ENCODE measurements at regions not wholly inside any gene's neighbourhood (a gene's known extent, or its start where the extent isn't known, plus 50 kb on each side); places are given as distances from the start of the nearest gene placed in this dataset.

DNA sequence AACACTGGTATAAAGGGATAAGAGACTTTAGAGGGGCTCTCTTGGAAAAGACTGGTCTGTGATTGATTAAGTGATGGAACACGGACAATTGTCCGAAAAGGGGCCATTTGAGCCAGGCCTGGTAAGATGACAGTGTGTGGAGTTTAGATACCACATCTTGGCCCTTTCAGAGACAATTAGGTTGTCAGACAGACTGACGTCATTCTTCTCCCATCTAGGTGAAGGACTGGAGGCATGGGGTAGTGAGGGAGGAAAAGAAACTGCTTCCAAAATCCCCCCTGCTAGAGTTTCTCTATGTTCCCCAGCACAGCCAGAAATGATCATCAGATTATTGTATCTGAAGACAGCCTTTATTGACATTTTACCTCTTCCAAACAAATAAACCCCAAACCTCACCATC lies 84.8 kb upstream of the MYO3A start:
- no peak overlapping the region for H3K4me3 Mint-ChIP-seq
- ChIA-PET POLR2A (no interaction called here), CTCF (no interaction called here)
- intact Hi-C loops (cut with micrococcal nuclease), result no loop called here
- DNase-seq (no peak), ATAC-seq (no peak)
- TF ChIP-seq, protein P1, sequence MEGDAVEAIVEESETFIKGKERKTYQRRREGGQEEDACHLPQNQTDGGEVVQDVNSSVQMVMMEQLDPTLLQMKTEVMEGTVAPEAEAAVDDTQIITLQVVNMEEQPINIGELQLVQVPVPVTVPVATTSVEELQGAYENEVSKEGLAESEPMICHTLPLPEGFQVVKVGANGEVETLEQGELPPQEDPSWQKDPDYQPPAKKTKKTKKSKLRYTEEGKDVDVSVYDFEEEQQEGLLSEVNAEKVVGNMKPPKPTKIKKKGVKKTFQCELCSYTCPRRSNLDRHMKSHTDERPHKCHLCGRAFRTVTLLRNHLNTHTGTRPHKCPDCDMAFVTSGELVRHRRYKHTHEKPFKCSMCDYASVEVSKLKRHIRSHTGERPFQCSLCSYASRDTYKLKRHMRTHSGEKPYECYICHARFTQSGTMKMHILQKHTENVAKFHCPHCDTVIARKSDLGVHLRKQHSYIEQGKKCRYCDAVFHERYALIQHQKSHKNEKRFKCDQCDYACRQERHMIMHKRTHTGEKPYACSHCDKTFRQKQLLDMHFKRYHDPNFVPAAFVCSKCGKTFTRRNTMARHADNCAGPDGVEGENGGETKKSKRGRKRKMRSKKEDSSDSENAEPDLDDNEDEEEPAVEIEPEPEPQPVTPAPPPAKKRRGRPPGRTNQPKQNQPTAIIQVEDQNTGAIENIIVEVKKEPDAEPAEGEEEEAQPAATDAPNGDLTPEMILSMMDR (IDR thresholded peaks at IDR 0.05), result no peak
- no peaks in the 10 kb centered on the region for H3K36me3 Mint-ChIP-seq (ENCODE audit: low read depth)
- peaks cover 13% of the 10 kb centered on the region for H3K27me3 Mint-ChIP-seq
- H3K27ac Mint-ChIP-seq, result no peak overlapping the region
- H3K9me3 Mint-ChIP-seq, result peaks cover 3% of the 10 kb centered on the region
- H3K4me1 Mint-ChIP-seq (ENCODE audit: low read depth), result no peaks in the 10 kb centered on the region

DNA sequence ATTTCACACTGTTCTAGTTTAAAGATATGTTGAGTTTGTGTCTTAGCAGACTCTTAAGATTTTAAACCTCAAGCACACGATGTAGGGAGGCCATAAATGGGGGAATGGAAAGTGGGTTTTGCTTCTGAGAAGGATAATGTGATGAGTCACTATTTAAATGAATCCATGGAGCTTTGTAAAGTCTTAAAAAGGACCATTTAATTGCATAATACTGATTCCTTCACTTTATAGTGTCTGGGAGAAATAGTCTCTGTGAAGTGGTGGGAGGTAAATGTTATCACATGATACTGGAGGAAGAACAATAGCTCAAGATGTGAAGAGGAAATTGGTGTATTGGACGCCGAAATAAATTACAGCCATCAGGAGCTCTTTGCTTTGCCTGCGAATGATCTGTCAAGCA lies 84.0 kb upstream of the MYO3A start:
- Mint-ChIP-seq H3K27ac (no peak overlapping the region), H3K9me3 (peaks cover 3% of the 10 kb centered on the region), H3K4me3 (no peak overlapping the region), H3K4me1 (ENCODE audit: low read depth) (no peaks in the 10 kb centered on the region), H3K27me3 (peaks cover 13% of the 10 kb centered on the region), H3K36me3 (ENCODE audit: low read depth) (no peaks in the 10 kb centered on the region)
- ATAC-seq, result no peak
- no peak for DNase-seq
- intact Hi-C loops (cut with micrococcal nuclease), result no loop called here
- CTCF ChIA-PET, result no interaction called here
- TF ChIP-seq, protein P1 (IDR thresholded peaks at IDR 0.05), result no peak
- POLR2A ChIA-PET, result interaction anchor here (0.6 kb wide), 1 partner anchor 243 kb away, joined by 3 read pairs; no protein-coding TSS in a partner anchor

DNA sequence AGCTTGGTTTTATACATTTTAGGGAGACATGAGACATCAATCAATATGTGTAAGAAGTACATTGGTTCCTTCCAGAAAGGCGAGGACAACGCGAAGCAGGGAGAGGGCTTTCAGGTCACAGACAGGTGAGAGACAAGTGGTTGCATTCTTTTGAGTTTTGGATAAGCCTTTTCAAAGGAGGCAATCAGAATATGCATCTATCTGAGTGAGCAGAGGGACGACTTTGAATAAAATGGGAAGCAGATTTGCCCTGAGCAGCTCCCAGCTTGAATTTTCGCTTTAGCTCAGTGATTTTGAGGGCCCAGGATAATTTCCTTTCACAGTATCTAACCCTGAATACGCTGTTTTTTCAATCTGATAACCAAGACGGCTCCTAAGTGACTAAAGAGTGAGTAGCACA lies 82.5 kb upstream of the MYO3A start:
- H3K27me3 Mint-ChIP-seq, result peaks cover 13% of the 10 kb centered on the region
- ChIA-PET POLR2A (no interaction called here), CTCF (no interaction called here)
- H3K4me1 Mint-ChIP-seq (ENCODE audit: low read depth), result no peaks in the 10 kb centered on the region
- no peaks in the 10 kb centered on the region for H3K36me3 Mint-ChIP-seq (ENCODE audit: low read depth)
- TF ChIP-seq, protein P1 (IDR thresholded peaks at IDR 0.05), result no peak
- intact Hi-C loops (cut with micrococcal nuclease), result no loop called here
- H3K4me3 Mint-ChIP-seq, result no peak overlapping the region
- DNase-seq, result no peak
- ATAC-seq, result no peak
- peaks cover 3% of the 10 kb centered on the region for H3K9me3 Mint-ChIP-seq
- H3K27ac Mint-ChIP-seq, result no peak overlapping the region

DNA sequence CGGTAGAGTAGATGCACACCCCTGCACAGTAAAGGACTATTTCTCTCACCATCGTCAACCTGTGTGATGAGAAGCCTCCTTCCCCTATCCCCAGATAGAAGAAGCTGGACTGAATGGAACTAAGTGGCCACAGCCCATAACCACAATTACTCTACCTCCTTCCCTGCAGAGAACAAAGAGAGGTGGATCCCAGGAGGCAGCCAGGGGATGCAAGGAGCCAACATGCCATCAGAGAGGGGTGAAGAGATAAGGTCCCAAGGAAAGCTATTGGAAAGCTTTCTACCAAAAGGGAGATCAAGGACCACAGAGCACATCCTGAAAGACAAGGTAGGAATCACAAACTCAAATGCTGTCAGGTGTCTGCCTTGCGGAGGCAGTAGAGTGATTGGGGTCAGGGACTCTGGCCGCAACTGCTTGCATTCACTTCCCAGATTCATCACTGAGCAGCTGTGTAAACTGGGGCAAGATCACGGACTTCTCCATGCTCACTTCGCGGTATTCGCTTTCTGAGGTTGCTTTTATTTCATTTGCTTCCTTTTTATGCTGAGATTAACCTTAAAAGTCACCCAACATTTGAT lies 81.6 kb upstream of the MYO3A start:
- Mint-ChIP-seq H3K4me3 (no peak overlapping the region), H3K4me1 (ENCODE audit: low read depth) (no peaks in the 10 kb centered on the region), H3K27me3 (peaks cover 13% of the 10 kb centered on the region), H3K36me3 (ENCODE audit: low read depth) (no peaks in the 10 kb centered on the region), H3K27ac (no peak overlapping the region), H3K9me3 (peaks cover 3% of the 10 kb centered on the region)
- no peak for ATAC-seq
- DNase-seq, result no peak
- TF ChIP-seq, protein P1 (IDR thresholded peaks at IDR 0.05), result no peak
- intact Hi-C loops (cut with micrococcal nuclease), result no loop called here
- ChIA-PET CTCF (no interaction called here), POLR2A (no interaction called here)

DNA sequence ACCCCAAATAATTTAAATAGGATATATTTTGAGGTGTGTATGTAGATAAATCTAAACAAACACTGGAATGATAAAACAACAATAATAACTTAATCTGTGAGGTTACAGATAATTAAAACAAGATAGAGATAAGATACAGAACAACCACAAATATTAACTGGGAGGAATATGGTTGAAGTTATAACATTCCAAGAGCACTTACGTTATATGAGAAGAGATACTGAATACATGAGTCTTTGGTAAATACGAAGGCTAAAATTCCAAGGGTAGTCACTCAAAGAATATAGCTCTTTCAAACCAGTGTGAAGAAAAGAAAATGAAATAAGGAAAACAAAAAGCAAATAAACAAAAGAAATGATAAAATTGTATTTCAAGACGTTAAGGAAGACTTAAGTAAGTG lies 76.0 kb upstream of the MYO3A start:
- TF ChIP-seq, protein P1 (IDR thresholded peaks at IDR 0.05), result no peak
- peaks cover 5% of the 10 kb centered on the region for H3K27me3 Mint-ChIP-seq
- H3K36me3 Mint-ChIP-seq (ENCODE audit: low read depth), result no peaks in the 10 kb centered on the region
- ChIA-PET CTCF (interaction anchor here (1.9 kb wide), 1 partner anchor 17 kb away, joined by 6 read pairs; no protein-coding TSS in a partner anchor), POLR2A (no interaction called here)
- ATAC-seq, result no peak
- H3K27ac Mint-ChIP-seq, result no peak overlapping the region
- no peak for DNase-seq
- H3K4me1 Mint-ChIP-seq (ENCODE audit: low read depth), result no peaks in the 10 kb centered on the region
- H3K9me3 Mint-ChIP-seq, result no peaks in the 10 kb centered on the region
- intact Hi-C loops (cut with micrococcal nuclease), result no loop called here
- H3K4me3 Mint-ChIP-seq, result no peak overlapping the region
